ENCODE measurements at regions not wholly inside any gene's neighbourhood (a gene's known extent, or its start where the extent isn't known, plus 50 kb on each side); places are given as distances from the start of the nearest gene placed in this dataset.

DNA sequence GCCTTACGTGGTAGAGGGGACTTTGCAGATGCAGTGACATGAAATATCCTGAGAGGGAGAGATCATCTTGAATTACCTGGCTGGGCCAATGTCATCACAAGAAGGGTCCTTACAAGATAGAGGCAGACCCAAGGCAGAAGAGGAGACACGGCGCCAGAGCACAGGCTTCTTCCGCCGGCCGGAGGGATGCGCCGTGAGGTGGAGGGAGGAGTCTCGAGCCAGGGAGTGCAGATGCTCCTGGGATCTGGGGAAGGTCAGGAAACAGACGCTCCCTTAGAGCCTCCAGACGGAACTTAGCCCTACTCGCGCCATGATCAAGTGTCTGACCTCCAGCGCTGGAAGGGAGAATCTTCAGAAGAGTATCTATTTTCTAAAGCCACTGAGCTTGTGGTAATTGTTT is 304.8 kb downstream of the GLRX3 start:
- Mint-ChIP-seq H3K36me3 (no peaks in the 10 kb centered on the region), H3K4me3 (no peak overlapping the region), H3K27me3 (no peaks in the 10 kb centered on the region), H3K4me1 (no peaks in the 10 kb centered on the region), H3K9me3 (peaks cover 0 to 5% (median 4%) of the 10 kb centered on the region in 3 donors), H3K27ac (no peak overlapping the region)
- Histone ChIP-seq H3K4me1 (ENCODE audit: control insufficient read depth in 1 of 2, extremely low read depth in 1 of 2, insufficient read depth in 2 of 2, low read length in 2 of 2) (no peaks in the 10 kb centered on the region), H3K4me3 (ENCODE audit: control insufficient read depth in 1 of 2, extremely low read depth in 1 of 2, low read length in 1 of 2) (no peak overlapping the region), H3K27me3 (replicated peaks in 1 of 2; ENCODE audit: control insufficient read depth in 2 of 2, extremely low read depth in 1 of 2, insufficient read depth in 2 of 2, low read length in 1 of 2) (no peaks in the 10 kb centered on the region), H3K36me3 (ENCODE audit: control insufficient read depth in 2 of 2, extremely low read depth in 1 of 2, insufficient read depth in 1 of 2, low read length in 1 of 2) (no peaks in the 10 kb centered on the region), H3K9me3 (no peaks in the 10 kb centered on the region), H3K27ac (ENCODE audit: low read length) (no peak overlapping the region)
- POLR2A ChIA-PET = no interaction called here
- CTCF ChIA-PET = no interaction called here
- no peak for DNase-seq
- 85% methylated on average over 14 of the region's 14 CpGs for WGBS (ENCODE audit: insufficient coverage)
- ATAC-seq (replicated peaks in 1 of 4) = no peak

- POLR2A ChIA-PET = no interaction called here
- H3K27me3 Mint-ChIP-seq = no peaks in the 10 kb centered on the region
Measured at GRCh38 chr10:130443066-130443465, 306.9 kb downstream of the GLRX3 start.

GRCh38 chr10:130453036-130453720 is 317.0 kb downstream of the GLRX3 start:
- WGBS (ENCODE audit: insufficient coverage) = 86% methylated on average over 21 of the region's 21 CpGs
- Histone ChIP-seq H3K4me1 (ENCODE audit: control insufficient read depth in 1 of 2, extremely low read depth in 1 of 2, insufficient read depth in 2 of 2, low read length in 2 of 2) (no peaks in the 10 kb centered on the region), H3K36me3 (ENCODE audit: control insufficient read depth in 2 of 2, extremely low read depth in 1 of 2, insufficient read depth in 1 of 2, low read length in 1 of 2) (no peaks in the 10 kb centered on the region), H3K9me3 (no peaks in the 10 kb centered on the region), H3K4me3 (ENCODE audit: control insufficient read depth in 1 of 2, extremely low read depth in 1 of 2, low read length in 1 of 2) (no peak overlapping the region), H3K27ac (ENCODE audit: low read length) (no peak overlapping the region), H3K27me3 (replicated peaks in 1 of 2; ENCODE audit: control insufficient read depth in 2 of 2, extremely low read depth in 1 of 2, insufficient read depth in 2 of 2, low read length in 1 of 2) (peaks cover 0 to 23% of the 10 kb centered on the region in 2 experiments)
- H3K9me3 Mint-ChIP-seq = no peaks in the 10 kb centered on the region
- no peak overlapping the region for H3K27ac Mint-ChIP-seq
- H3K4me3 Mint-ChIP-seq = no peak overlapping the region
- ChIA-PET CTCF (no interaction called here), POLR2A (no interaction called here)
- H3K36me3 Mint-ChIP-seq = no peaks in the 10 kb centered on the region
- H3K4me1 Mint-ChIP-seq = no peaks in the 10 kb centered on the region
- DNase-seq (no peak), ATAC-seq (replicated peaks in 1 of 4) (no peak)
- peaks cover 2 to 24% of the 10 kb centered on the region in 2 donors for H3K27me3 Mint-ChIP-seq

More at GRCh38 chr10:130443066-130443465, 306.9 kb downstream of the GLRX3 start:
- H3K9me3 ChIP-seq = no peaks in the 10 kb centered on the region
- Mint-ChIP-seq H3K27ac (no peak overlapping the region), H3K4me3 (no peak overlapping the region), H3K9me3 (no peaks in the 10 kb centered on the region), H3K4me1 (no peaks in the 10 kb centered on the region), H3K36me3 (no peaks in the 10 kb centered on the region)
- H3K36me3 ChIP-seq (ENCODE audit: control insufficient read depth in 2 of 2, extremely low read depth in 1 of 2, insufficient read depth in 1 of 2, low read length in 1 of 2) = no peaks in the 10 kb centered on the region
- no peak for DNase-seq
- no peak overlapping the region for H3K27ac ChIP-seq (ENCODE audit: low read length)
- ATAC-seq (replicated peaks in 1 of 4) = no peak
- H3K4me1 ChIP-seq (ENCODE audit: control insufficient read depth in 1 of 2, extremely low read depth in 1 of 2, insufficient read depth in 2 of 2, low read length in 2 of 2) = no peaks in the 10 kb centered on the region
- no peaks in the 10 kb centered on the region for H3K27me3 ChIP-seq (replicated peaks in 1 of 2; ENCODE audit: control insufficient read depth in 2 of 2, extremely low read depth in 1 of 2, insufficient read depth in 2 of 2, low read length in 1 of 2)
- 50% methylated on average over 7 of the region's 7 CpGs for WGBS (ENCODE audit: insufficient coverage)
- no peak overlapping the region for H3K4me3 ChIP-seq (ENCODE audit: control insufficient read depth in 1 of 2, extremely low read depth in 1 of 2, low read length in 1 of 2)
- CTCF ChIA-PET = no interaction called here

- ATAC-seq (replicated peaks in 1 of 4) (no peak), DNase-seq (no peak)
- no peaks in the 10 kb centered on the region for H3K36me3 ChIP-seq (ENCODE audit: control insufficient read depth in 2 of 2, extremely low read depth in 1 of 2, insufficient read depth in 1 of 2, low read length in 1 of 2)
- H3K36me3 Mint-ChIP-seq = no peaks in the 10 kb centered on the region
- 88% methylated on average over 14 of the region's 17 CpGs for WGBS (ENCODE audit: insufficient coverage)
- no peaks in the 10 kb centered on the region for H3K4me1 ChIP-seq (ENCODE audit: control insufficient read depth in 1 of 2, extremely low read depth in 1 of 2, insufficient read depth in 2 of 2, low read length in 2 of 2)
- H3K9me3 ChIP-seq = no peaks in the 10 kb centered on the region
- no peaks in the 10 kb centered on the region for H3K9me3 Mint-ChIP-seq
- H3K27ac ChIP-seq (ENCODE audit: low read length) = no peak overlapping the region
- ChIA-PET CTCF (no interaction called here), POLR2A (no interaction called here)
- H3K4me1 Mint-ChIP-seq = no peaks in the 10 kb centered on the region
- no peak overlapping the region for H3K27ac Mint-ChIP-seq
- no peak overlapping the region for H3K4me3 ChIP-seq (ENCODE audit: control insufficient read depth in 1 of 2, extremely low read depth in 1 of 2, low read length in 1 of 2)
- no peak overlapping the region for H3K4me3 Mint-ChIP-seq
- peaks cover 2 to 24% of the 10 kb centered on the region in 2 donors for H3K27me3 Mint-ChIP-seq
- H3K27me3 ChIP-seq (replicated peaks in 1 of 2; ENCODE audit: control insufficient read depth in 2 of 2, extremely low read depth in 1 of 2, insufficient read depth in 2 of 2, low read length in 1 of 2) = peaks cover 0 to 23% of the 10 kb centered on the region in 2 experiments
Measured at GRCh38 chr10:130453721-130454542, 317.7 kb downstream of the GLRX3 start.

DNA sequence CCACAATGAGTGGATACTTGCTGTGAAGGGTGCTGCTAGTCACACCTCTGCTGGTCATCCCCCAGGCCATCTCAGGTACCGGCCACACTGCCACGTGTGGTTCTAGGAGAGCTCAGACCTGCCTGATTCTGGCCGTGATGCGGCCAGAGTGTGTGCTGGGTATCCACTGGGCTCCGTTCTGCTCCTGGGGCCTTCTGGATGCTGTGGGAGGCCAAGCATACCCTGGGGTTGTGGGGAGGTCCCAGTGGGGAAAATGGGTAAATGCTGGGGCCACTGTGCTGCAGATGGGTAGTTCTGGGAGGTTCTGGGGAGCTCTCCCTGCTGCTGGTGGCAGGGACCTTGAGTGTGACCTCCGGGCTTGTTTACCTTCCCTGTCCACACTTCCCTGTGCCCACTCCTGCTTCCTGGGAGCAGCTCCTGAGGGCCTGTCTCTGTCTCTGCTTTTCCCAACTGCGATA is 318.4 kb downstream of the GLRX3 start:
- 86% methylated on average over 6 of the region's 7 CpGs for WGBS (ENCODE audit: insufficient coverage)
- CTCF ChIA-PET = no interaction called here
- Mint-ChIP-seq H3K4me3 (no peak overlapping the region), H3K27me3 (peaks cover 2 to 24% of the 10 kb centered on the region in 2 donors), H3K27ac (no peak overlapping the region), H3K36me3 (no peaks in the 10 kb centered on the region), H3K9me3 (no peaks in the 10 kb centered on the region), H3K4me1 (no peaks in the 10 kb centered on the region)
- no peak for ATAC-seq (replicated peaks in 1 of 4)
- no peaks in the 10 kb centered on the region for H3K36me3 ChIP-seq (ENCODE audit: control insufficient read depth in 2 of 2, extremely low read depth in 1 of 2, insufficient read depth in 1 of 2, low read length in 1 of 2)
- H3K4me1 ChIP-seq (ENCODE audit: control insufficient read depth in 1 of 2, extremely low read depth in 1 of 2, insufficient read depth in 2 of 2, low read length in 2 of 2) = no peaks in the 10 kb centered on the region
- H3K27ac ChIP-seq (ENCODE audit: low read length) = no peak overlapping the region
- no peak for DNase-seq
- H3K4me3 ChIP-seq (ENCODE audit: control insufficient read depth in 1 of 2, extremely low read depth in 1 of 2, low read length in 1 of 2) = no peak overlapping the region
- H3K27me3 ChIP-seq (replicated peaks in 1 of 2; ENCODE audit: control insufficient read depth in 2 of 2, extremely low read depth in 1 of 2, insufficient read depth in 2 of 2, low read length in 1 of 2) = peaks cover 0 to 23% of the 10 kb centered on the region in 2 experiments
- H3K9me3 ChIP-seq = no peaks in the 10 kb centered on the region
- POLR2A ChIA-PET = no interaction called here

- WGBS (ENCODE audit: insufficient coverage) = 69% methylated on average over 2 of the region's 9 CpGs
- no peaks in the 10 kb centered on the region for H3K36me3 Mint-ChIP-seq
Measured at GRCh38 chr10:130455111-130455695, 319.0 kb downstream of the GLRX3 start.

More at GRCh38 chr10:130455111-130455695, 319.0 kb downstream of the GLRX3 start:
- Histone ChIP-seq H3K36me3 (ENCODE audit: control insufficient read depth in 2 of 2, extremely low read depth in 1 of 2, insufficient read depth in 1 of 2, low read length in 1 of 2) (no peaks in the 10 kb centered on the region), H3K27me3 (replicated peaks in 1 of 2; ENCODE audit: control insufficient read depth in 2 of 2, extremely low read depth in 1 of 2, insufficient read depth in 2 of 2, low read length in 1 of 2) (peaks cover 0 to 23% of the 10 kb centered on the region in 2 experiments), H3K4me1 (ENCODE audit: control insufficient read depth in 1 of 2, extremely low read depth in 1 of 2, insufficient read depth in 2 of 2, low read length in 2 of 2) (no peaks in the 10 kb centered on the region), H3K27ac (ENCODE audit: low read length) (no peak overlapping the region), H3K4me3 (ENCODE audit: control insufficient read depth in 1 of 2, extremely low read depth in 1 of 2, low read length in 1 of 2) (no peak overlapping the region), H3K9me3 (no peaks in the 10 kb centered on the region)
- Mint-ChIP-seq H3K27ac (no peak overlapping the region), H3K4me3 (no peak overlapping the region), H3K9me3 (no peaks in the 10 kb centered on the region), H3K4me1 (no peaks in the 10 kb centered on the region), H3K27me3 (peaks cover 2 to 24% of the 10 kb centered on the region in 2 donors)
- CTCF ChIA-PET = no interaction called here
- DNase-seq (no peak), ATAC-seq (replicated peaks in 1 of 4) (no peak)
- POLR2A ChIA-PET = no interaction called here

Data from T-cell (primary cell).